Adrenal gland (tissue), 9 donors: ENCODE measurements at regions not wholly inside any gene's neighbourhood (a gene's known extent, or its start where the extent isn't known, plus 50 kb on each side); places are given as distances from the start of the nearest gene placed in this dataset.
"Not testable (repeated sequence)": the region's sequence is repeated elsewhere in the genome, so short reads cannot be mapped to it uniquely, and the experiment has no call there.

ENCODE experiments used
- DNase-seq, 7 donors: peaks; one replicate each; pipeline ENCODE4 v3.0.0-alpha.2; 2019 to 2020
- H3K27ac ChIP-seq, 5 donors: fragments of 200-600 bp; sonication (generic) in 4 of 5; 1 replicate in 3 of 5; 2 replicates in 2 of 5; pipeline versions ENCODE4 v1.5.1 to v1.8.0; 2016 to 2020; ENCODE audit warnings: mild to moderate bottlenecking in 1 of 5
- H3K27me3 ChIP-seq: fragments of 200-600 bp; 2 replicates; pipeline ENCODE4 v1.8.0; 2021
- H3K36me3 ChIP-seq, 2 donors: fragments of 200-600 bp; replicated peaks in 1 of 2; 1 replicate in 1 of 2; 2 replicates in 1 of 2; pipeline versions ENCODE4 v1.5.1 to v1.8.0; 2018 to 2022
- H3K4me1 ChIP-seq, 2 donors: fragments of 200-600 bp; replicated peaks in 1 of 2; 1 replicate in 1 of 2; 2 replicates in 1 of 2; pipeline versions ENCODE4 v1.5.1 to v1.8.0; 2018 to 2021
- H3K4me3 ChIP-seq, 4 donors: fragments of 200-600 bp; sonication (generic) in 3 of 4; one replicate each; pipeline ENCODE4 v1.5.1; 2016 to 2018
- H3K9me3 ChIP-seq, 3 donors: fragments of 200-600 bp; sonication (generic) in 1 of 3; replicated peaks in 1 of 3; 1 replicate in 2 of 3; 2 replicates in 1 of 3; pipeline versions ENCODE4 v1.5.1 to v1.8.0; 2016 to 2021
- POLR2A ChIP-seq, 2 donors: fragments of 450-650 bp; IDR thresholded peaks; one replicate each; pipeline ENCODE4 v1.6.1; 2017; ENCODE audit warnings: antibody characterized with exemption in 2 of 2, mild to moderate bottlenecking in 2 of 2, moderate library complexity in 1 of 2
- WGBS, 4 donors: extraction: QIAGEN DNeasy Blood & Tissue Kit in 2 of 4; methylation state at CpG; one replicate each; pipeline versions ENCODE4 v1.1.5 to v1.1.7; 2013 to 2017; 5-methylcytosine and 5-hydroxymethylcytosine counted together
- intact Hi-C, 2 donors: fragments of 100-400 bp; cut with DNase I; formaldehyde crosslinking; loops; one replicate each; pipeline versions ENCODE4 v1.14.1 to v1.15.0; 2022 to 2023
- TF ChIP-seq, protein P1 (sequence below), 6 experiments: fragments of 450-650 bp in 4 of 6; fragments of 200-600 bp in 2 of 6; sonication (generic) in 1 of 6; IDR thresholded peaks; 1 replicate in 5 of 6; 2 replicates in 1 of 6; pipeline versions ENCODE4 v1.5.1 to v1.8.0; 2016 to 2021; ENCODE audit warnings: antibody characterized with exemption in 6 of 6, mild to moderate bottlenecking in 2 of 6, moderate library complexity in 1 of 6
- donor health status: healthy with polysubstance abuse.
- donor health status: Bipolar disorder and iron deficiency.
- donor health status: DM: yes; HTN: yes; CAD: no.
- donor health status: DM: no; HTN: no; CAD: no.
- donor health status: DM: no; HTN: no; CAD: no.

- intact Hi-C loops, H3K9me3 ChIP-seq, H3K27me3 ChIP-seq, H3K4me3 ChIP-seq, H3K36me3 ChIP-seq, H3K4me1 ChIP-seq, H3K27ac ChIP-seq, DNase-seq: not testable (repeated sequence)
- 73 to 92% (median 84%) methylated on average over 3 to 6 of the region's 6 CpGs for WGBS, 4 donors
Measured at GRCh38 chr11:48902153-48902450, 81.6 kb downstream of the TRIM51G start.

GRCh38 chr11:48901381-48902152 lies 82.1 kb downstream of the TRIM51G start:
- 87 to 89% (median 89%) methylated on average over 18 to 30 of the region's 30 CpGs for WGBS, 4 donors
- intact Hi-C loops, H3K27ac ChIP-seq, H3K4me3 ChIP-seq, H3K27me3 ChIP-seq, H3K4me1 ChIP-seq, H3K9me3 ChIP-seq, H3K36me3 ChIP-seq: not testable (repeated sequence)
- DNase-seq, result peak in 1 of 7 donors; percentile 25

GRCh38 chr11:48900801-48901181 lies 82.9 kb downstream of the TRIM51G start:
- DNase-seq, intact Hi-C loops, H3K9me3 ChIP-seq, H3K36me3 ChIP-seq, H3K27me3 ChIP-seq, H3K27ac ChIP-seq, H3K4me1 ChIP-seq, H3K4me3 ChIP-seq: not testable (repeated sequence)
- 81 to 100% (median 85%) methylated on average over 7 to 29 of the region's 29 CpGs for WGBS, 4 donors

DNA sequence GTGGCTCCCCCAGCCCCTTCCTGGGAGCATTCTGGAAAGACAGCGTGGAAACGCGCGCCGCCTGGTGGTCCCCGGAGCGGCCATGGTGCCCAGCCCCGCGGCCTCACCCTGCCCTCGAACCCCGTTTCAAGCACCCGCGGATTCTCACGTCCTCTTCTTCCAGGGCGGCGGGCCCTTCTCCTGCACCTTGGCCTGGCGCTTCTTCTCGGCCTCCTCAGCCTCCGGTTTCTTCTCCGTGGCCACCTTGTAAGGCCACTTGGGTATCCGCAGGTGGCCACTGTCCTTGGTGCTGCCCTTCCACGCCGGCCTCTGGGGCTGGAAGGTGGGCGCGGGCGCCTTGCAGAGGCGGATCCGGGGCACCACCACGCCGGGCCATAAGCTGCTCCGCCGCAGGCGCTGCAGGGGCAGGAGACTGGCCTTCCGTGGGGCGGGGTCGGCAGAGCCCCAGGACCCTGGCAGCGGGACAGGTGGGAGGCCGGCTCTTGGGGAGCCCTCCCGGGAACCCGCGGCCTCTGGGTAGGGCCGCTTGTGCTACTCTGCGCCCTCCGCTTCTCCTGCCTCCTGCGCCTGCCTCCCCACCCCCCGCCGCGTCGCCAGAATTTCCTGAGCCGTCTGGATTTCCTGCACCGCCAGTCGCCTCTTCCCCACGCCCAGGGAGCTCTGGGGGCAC lies 83.4 kb downstream of the TRIM51G start:
- no peak for DNase-seq
- 64 to 73% (median 72%) methylated on average over 30 to 53 of the region's 53 CpGs for WGBS, 4 donors
- Histone ChIP-seq H3K9me3 (no peaks in the 10 kb centered on the region), H3K27ac (no peak overlapping the region), H3K4me3 (no peak overlapping the region), H3K27me3 (no peaks in the 10 kb centered on the region), H3K4me1 (no peaks in the 10 kb centered on the region), H3K36me3 (no peaks in the 10 kb centered on the region)
- intact Hi-C loops, result no loop called here
- TF ChIP-seq POLR2A (IDR thresholded peaks at IDR 0.05), result no peak
- TF ChIP-seq, protein P1, sequence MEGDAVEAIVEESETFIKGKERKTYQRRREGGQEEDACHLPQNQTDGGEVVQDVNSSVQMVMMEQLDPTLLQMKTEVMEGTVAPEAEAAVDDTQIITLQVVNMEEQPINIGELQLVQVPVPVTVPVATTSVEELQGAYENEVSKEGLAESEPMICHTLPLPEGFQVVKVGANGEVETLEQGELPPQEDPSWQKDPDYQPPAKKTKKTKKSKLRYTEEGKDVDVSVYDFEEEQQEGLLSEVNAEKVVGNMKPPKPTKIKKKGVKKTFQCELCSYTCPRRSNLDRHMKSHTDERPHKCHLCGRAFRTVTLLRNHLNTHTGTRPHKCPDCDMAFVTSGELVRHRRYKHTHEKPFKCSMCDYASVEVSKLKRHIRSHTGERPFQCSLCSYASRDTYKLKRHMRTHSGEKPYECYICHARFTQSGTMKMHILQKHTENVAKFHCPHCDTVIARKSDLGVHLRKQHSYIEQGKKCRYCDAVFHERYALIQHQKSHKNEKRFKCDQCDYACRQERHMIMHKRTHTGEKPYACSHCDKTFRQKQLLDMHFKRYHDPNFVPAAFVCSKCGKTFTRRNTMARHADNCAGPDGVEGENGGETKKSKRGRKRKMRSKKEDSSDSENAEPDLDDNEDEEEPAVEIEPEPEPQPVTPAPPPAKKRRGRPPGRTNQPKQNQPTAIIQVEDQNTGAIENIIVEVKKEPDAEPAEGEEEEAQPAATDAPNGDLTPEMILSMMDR (IDR thresholded peaks at IDR 0.05), result no peak

DNA sequence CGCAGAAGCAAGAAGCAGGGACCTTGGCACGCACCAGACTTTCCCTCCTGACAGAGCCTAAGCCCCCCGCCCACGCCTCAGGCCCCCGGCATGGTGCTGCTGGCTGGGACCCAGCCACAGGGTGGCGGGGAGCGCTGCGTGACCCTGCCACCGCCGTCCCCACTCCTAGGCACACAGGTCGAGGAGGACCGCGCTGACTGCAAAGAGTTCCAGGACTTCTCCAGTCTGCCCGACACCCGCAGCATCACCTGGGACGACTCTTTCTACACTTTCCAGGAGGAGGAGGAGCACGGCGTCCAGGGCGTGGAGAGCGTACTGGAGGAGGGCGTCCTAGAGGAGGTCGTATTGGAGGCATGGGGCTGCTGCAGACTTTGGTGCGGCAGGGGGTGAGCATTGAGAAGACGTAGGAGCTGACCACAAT lies 103.7 kb downstream of the TRIM51G start:
- H3K4me3 ChIP-seq, result no peak overlapping the region
- WGBS, 4 donors, result 77 to 92% (median 82%) methylated on average over 19 to 24 of the region's 24 CpGs
- H3K4me1 ChIP-seq, result no peaks in the 10 kb centered on the region
- no peak for TF ChIP-seq POLR2A (IDR thresholded peaks at IDR 0.05)
- TF ChIP-seq, protein P1 (IDR thresholded peaks at IDR 0.05), result no peak
- H3K36me3 ChIP-seq, result no peaks in the 10 kb centered on the region
- DNase-seq, result peak in 2 of 7 donors; percentile 13 to 36
- H3K9me3 ChIP-seq, result no peaks in the 10 kb centered on the region
- intact Hi-C loops, result no loop called here
- no peaks in the 10 kb centered on the region for H3K27me3 ChIP-seq
- H3K27ac ChIP-seq, result no peak overlapping the region

DNA sequence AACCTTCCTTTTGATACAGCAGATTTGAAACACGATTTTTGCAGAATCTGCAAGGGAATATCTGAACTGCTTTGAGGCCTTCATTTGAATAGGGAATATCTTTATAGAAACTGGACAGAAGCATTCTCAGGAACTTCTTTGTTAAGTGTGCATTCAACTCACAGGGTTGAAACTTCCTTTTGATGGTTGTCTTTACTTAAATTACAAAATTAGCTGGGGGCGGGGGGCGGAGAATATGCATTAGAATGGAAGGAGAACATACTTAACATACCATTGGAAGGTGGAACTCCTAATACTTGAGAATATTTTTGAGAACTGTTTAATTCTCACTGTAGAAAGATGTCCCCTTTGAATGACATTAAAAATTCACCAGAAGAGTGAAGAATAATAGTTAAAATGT lies 104.4 kb downstream of the TRIM51G start:
- H3K4me1 ChIP-seq, result no peaks in the 10 kb centered on the region
- H3K27me3 ChIP-seq, result no peaks in the 10 kb centered on the region
- 66 to 83% (median 76%) methylated on average over 3 of the region's 3 CpGs for WGBS, 4 donors
- no peak for TF ChIP-seq POLR2A (IDR thresholded peaks at IDR 0.05)
- TF ChIP-seq, protein P1 (IDR thresholded peaks at IDR 0.05), result no peak
- H3K4me3 ChIP-seq, result no peak overlapping the region
- no peak overlapping the region for H3K27ac ChIP-seq
- H3K9me3 ChIP-seq, result no peaks in the 10 kb centered on the region
- intact Hi-C loops, result no loop called here
- DNase-seq, result no peak
- no peaks in the 10 kb centered on the region for H3K36me3 ChIP-seq
